HepG2 (cell line): ENCODE measurements at regions not wholly inside any gene's neighbourhood (a gene's known extent, or its start where the extent isn't known, plus 50 kb on each side); places are given as distances from the start of the nearest gene placed in this dataset.

Source experiments
- DNMT3B ChIP-seq: conservative IDR thresholded peaks from 2 replicates; pipeline ENCODE4 v1.6.1; 2016; ENCODE audit warnings: missing biosample characterization, control low read depth
- FOXP1 ChIP-seq, 2 experiments: fragments of 450-650 bp in 1 of 2; IDR thresholded peaks; 2 replicates each; pipeline ENCODE4 v1.6.1; 2017 to 2018; ENCODE audit warnings: antibody characterized with exemption in 1 of 2
- GATAD2A ChIP-seq: IDR thresholded peaks from 2 replicates; pipeline ENCODE4 v1.6.1; 2016
- NFATC3 ChIP-seq: sonication (generic); formaldehyde crosslinking; IDR thresholded peaks from 2 replicates; pipeline ENCODE4 v1.5.1; 2020; ENCODE audit warnings: mild to moderate bottlenecking, missing genetic modification reagents
- NR2F6 ChIP-seq, 2 experiments: IDR thresholded peaks; 2 replicates each; pipeline ENCODE4 v1.6.1; 2016; ENCODE audit warnings: antibody characterized with exemption in 1 of 2, mild to moderate bottlenecking in 1 of 2
- PHF21A ChIP-seq: sonication (generic); formaldehyde crosslinking; IDR thresholded peaks from 2 replicates; pipeline ENCODE4 v1.5.0; 2020; ENCODE audit warnings: mild to moderate bottlenecking, missing genetic modification reagents
- TSC22D2 ChIP-seq: sonication (generic); formaldehyde crosslinking; IDR thresholded peaks from 2 replicates; pipeline ENCODE4 v1.5.1; 2020; ENCODE audit warnings: missing genetic modification reagents, mild to moderate bottlenecking, borderline replicate concordance
- ZBTB7B ChIP-seq: sonication (generic); formaldehyde crosslinking; IDR thresholded peaks from 2 replicates; pipeline ENCODE4 v1.4.0; 2020; ENCODE audit warnings: missing genetic modification reagents
- ZFP1 ChIP-seq: IDR thresholded peaks from 2 replicates; pipeline ENCODE4 v1.6.1; 2016
- ZNF570 ChIP-seq: sonication (generic); formaldehyde crosslinking; IDR thresholded peaks from 2 replicates; pipeline ENCODE4 v1.4.0; 2020; ENCODE audit warnings: mild to moderate bottlenecking, missing genetic modification reagents, borderline replicate concordance
- ZNF713 ChIP-seq: sonication (generic); formaldehyde crosslinking; IDR thresholded peaks from 2 replicates; pipeline ENCODE4 v1.4.0; 2020; ENCODE audit warnings: mild to moderate bottlenecking, missing genetic modification reagents
- ZNF749 ChIP-seq: sonication (generic); formaldehyde crosslinking; IDR thresholded peaks from 2 replicates; pipeline ENCODE4 v1.8.0; 2022; ENCODE audit warnings: mild to moderate bottlenecking, missing genetic modification reagents, moderate library complexity, borderline replicate concordance
- ZNF768 ChIP-seq: sonication (generic); formaldehyde crosslinking; IDR thresholded peaks from 2 replicates; pipeline ENCODE4 v1.4.0; 2020; ENCODE audit warnings: missing genetic modification reagents
- ZNF788 ChIP-seq: sonication (generic); formaldehyde crosslinking; IDR thresholded peaks from 2 replicates; pipeline ENCODE4 v1.5.0; 2020; ENCODE audit warnings: mild to moderate bottlenecking, missing genetic modification reagents, borderline replicate concordance
- ZNF841 ChIP-seq: sonication (generic); formaldehyde crosslinking; IDR thresholded peaks from 2 replicates; pipeline ENCODE4 v1.8.1; 2023; ENCODE audit warnings: missing genetic modification reagents, borderline replicate concordance
- TF ChIP-seq, protein P1 (sequence below): sonication (generic); formaldehyde crosslinking; IDR thresholded peaks from 2 replicates; pipeline ENCODE4 v1.5.1; 2020; ENCODE audit warnings: missing genetic modification reagents, mild to moderate bottlenecking, borderline replicate concordance
- TF ChIP-seq, protein P2 (sequence below): sonication (generic); formaldehyde crosslinking; IDR thresholded peaks from 2 replicates; pipeline ENCODE4 v1.4.0; 2020; ENCODE audit warnings: missing genetic modification reagents
- TF ChIP-seq, protein P3 (sequence below): sonication (generic); formaldehyde crosslinking; IDR thresholded peaks from 2 replicates; pipeline ENCODE4 v1.4.0; 2020; ENCODE audit warnings: mild to moderate bottlenecking, missing genetic modification reagents
- TF ChIP-seq, protein P4 (sequence below): sonication (generic); formaldehyde crosslinking; IDR thresholded peaks from 2 replicates; pipeline ENCODE4 v1.9.0; 2021; ENCODE audit warnings: missing genetic modification reagents, mild to moderate bottlenecking, borderline replicate concordance
- TF ChIP-seq, protein P5 (sequence below): sonication (generic); formaldehyde crosslinking; IDR thresholded peaks from 2 replicates; pipeline ENCODE4 v1.4.0; 2020; ENCODE audit warnings: missing genetic modification reagents

DNA sequence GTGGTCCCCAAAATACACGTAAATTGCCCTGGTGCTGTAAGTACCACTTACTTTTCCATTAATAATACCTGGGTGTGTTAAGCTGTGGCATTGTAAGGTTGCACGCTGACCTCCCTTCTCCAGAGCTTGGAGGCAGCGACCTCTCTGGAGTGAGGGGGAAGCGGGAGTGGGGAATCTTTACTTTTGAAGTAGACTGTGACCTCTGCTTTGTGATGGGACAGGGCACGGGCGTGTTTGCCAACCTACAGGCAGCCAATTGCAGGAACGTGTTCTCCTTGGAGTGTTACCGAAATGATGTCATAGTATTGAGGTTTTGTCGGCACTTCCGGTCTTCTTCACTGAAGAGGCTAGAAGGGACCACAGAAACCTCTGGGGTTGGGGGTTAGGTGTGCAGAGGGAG lies 227.3 kb upstream of the C2CD4B start (continued):
- TF ChIP-seq, protein P1, sequence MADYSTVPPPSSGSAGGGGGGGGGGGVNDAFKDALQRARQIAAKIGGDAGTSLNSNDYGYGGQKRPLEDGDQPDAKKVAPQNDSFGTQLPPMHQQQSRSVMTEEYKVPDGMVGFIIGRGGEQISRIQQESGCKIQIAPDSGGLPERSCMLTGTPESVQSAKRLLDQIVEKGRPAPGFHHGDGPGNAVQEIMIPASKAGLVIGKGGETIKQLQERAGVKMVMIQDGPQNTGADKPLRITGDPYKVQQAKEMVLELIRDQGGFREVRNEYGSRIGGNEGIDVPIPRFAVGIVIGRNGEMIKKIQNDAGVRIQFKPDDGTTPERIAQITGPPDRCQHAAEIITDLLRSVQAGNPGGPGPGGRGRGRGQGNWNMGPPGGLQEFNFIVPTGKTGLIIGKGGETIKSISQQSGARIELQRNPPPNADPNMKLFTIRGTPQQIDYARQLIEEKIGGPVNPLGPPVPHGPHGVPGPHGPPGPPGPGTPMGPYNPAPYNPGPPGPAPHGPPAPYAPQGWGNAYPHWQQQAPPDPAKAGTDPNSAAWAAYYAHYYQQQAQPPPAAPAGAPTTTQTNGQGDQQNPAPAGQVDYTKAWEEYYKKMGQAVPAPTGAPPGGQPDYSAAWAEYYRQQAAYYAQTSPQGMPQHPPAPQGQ (CRISPR knock-in tag), result no peak
- TF ChIP-seq ZNF713 (CRISPR knock-in tag) (no peak), ZNF570 (CRISPR knock-in tag) (no peak), ZNF768 (CRISPR knock-in tag) (no peak; the same call in 1 of the 2 replicates), NR2F6 (IDR thresholded peaks at IDR 0.05) (peak; percentile 53; the same call in 1 of the 2 replicates), NR2F6 (CRISPR knock-in tag; IDR thresholded peaks at IDR 0.05) (peak; percentile 30; the same call in 1 of the 2 replicates), NFATC3 (CRISPR knock-in tag) (no peak), ZNF788 (no peak), DNMT3B (CRISPR knock-in tag) (no peak), TSC22D2 (no peak), GATAD2A (CRISPR knock-in tag) (peak; percentile 36; the same call in 1 of the 2 replicates), ZBTB7B (CRISPR knock-in tag) (no peak), FOXP1 (IDR thresholded peaks at IDR 0.05) (no peak), FOXP1 (CRISPR knock-in tag; IDR thresholded peaks at IDR 0.05) (no peak), PHF21A (CRISPR knock-in tag) (no peak), ZFP1 (no peak), ZNF841 (CRISPR knock-in tag) (no peak), ZNF749 (CRISPR knock-in tag) (no peak)
- TF ChIP-seq, protein P2, sequence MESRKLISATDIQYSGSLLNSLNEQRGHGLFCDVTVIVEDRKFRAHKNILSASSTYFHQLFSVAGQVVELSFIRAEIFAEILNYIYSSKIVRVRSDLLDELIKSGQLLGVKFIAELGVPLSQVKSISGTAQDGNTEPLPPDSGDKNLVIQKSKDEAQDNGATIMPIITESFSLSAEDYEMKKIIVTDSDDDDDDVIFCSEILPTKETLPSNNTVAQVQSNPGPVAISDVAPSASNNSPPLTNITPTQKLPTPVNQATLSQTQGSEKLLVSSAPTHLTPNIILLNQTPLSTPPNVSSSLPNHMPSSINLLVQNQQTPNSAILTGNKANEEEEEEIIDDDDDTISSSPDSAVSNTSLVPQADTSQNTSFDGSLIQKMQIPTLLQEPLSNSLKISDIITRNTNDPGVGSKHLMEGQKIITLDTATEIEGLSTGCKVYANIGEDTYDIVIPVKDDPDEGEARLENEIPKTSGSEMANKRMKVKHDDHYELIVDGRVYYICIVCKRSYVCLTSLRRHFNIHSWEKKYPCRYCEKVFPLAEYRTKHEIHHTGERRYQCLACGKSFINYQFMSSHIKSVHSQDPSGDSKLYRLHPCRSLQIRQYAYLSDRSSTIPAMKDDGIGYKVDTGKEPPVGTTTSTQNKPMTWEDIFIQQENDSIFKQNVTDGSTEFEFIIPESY (CRISPR knock-in tag), result 0 out of 2 replicates have a peak, but pooled peaks have one; percentile 56
- TF ChIP-seq, protein P3, sequence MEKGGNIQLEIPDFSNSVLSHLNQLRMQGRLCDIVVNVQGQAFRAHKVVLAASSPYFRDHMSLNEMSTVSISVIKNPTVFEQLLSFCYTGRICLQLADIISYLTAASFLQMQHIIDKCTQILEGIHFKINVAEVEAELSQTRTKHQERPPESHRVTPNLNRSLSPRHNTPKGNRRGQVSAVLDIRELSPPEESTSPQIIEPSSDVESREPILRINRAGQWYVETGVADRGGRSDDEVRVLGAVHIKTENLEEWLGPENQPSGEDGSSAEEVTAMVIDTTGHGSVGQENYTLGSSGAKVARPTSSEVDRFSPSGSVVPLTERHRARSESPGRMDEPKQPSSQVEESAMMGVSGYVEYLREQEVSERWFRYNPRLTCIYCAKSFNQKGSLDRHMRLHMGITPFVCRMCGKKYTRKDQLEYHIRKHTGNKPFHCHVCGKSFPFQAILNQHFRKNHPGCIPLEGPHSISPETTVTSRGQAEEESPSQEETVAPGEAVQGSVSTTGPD (CRISPR knock-in tag), result no peak
- TF ChIP-seq, protein P4, sequence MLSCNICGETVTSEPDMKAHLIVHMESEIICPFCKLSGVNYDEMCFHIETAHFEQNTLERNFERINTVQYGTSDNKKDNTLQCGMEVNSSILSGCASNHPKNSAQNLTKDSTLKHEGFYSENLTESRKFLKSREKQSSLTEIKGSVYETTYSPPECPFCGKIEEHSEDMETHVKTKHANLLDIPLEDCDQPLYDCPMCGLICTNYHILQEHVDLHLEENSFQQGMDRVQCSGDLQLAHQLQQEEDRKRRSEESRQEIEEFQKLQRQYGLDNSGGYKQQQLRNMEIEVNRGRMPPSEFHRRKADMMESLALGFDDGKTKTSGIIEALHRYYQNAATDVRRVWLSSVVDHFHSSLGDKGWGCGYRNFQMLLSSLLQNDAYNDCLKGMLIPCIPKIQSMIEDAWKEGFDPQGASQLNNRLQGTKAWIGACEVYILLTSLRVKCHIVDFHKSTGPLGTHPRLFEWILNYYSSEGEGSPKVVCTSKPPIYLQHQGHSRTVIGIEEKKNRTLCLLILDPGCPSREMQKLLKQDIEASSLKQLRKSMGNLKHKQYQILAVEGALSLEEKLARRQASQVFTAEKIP (CRISPR knock-in tag), result no peak
- TF ChIP-seq, protein P5, sequence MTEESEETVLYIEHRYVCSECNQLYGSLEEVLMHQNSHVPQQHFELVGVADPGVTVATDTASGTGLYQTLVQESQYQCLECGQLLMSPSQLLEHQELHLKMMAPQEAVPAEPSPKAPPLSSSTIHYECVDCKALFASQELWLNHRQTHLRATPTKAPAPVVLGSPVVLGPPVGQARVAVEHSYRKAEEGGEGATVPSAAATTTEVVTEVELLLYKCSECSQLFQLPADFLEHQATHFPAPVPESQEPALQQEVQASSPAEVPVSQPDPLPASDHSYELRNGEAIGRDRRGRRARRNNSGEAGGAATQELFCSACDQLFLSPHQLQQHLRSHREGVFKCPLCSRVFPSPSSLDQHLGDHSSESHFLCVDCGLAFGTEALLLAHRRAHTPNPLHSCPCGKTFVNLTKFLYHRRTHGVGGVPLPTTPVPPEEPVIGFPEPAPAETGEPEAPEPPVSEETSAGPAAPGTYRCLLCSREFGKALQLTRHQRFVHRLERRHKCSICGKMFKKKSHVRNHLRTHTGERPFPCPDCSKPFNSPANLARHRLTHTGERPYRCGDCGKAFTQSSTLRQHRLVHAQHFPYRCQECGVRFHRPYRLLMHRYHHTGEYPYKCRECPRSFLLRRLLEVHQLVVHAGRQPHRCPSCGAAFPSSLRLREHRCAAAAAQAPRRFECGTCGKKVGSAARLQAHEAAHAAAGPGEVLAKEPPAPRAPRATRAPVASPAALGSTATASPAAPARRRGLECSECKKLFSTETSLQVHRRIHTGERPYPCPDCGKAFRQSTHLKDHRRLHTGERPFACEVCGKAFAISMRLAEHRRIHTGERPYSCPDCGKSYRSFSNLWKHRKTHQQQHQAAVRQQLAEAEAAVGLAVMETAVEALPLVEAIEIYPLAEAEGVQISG (CRISPR knock-in tag), result no peak; the same call in 1 of the 2 replicates
